HG02852 (cell line): ENCODE measurements at regions not wholly inside any gene's neighbourhood (a gene's known extent, or its start where the extent isn't known, plus 50 kb on each side); places are given as distances from the start of the nearest gene placed in this dataset.
"Not testable (repeated sequence)": the region's sequence is repeated elsewhere in the genome, so short reads cannot be mapped to it uniquely, and the experiment has no call there.

ENCODE experiments used
- ATAC-seq: cut with Tn5 transposase; IDR thresholded peaks from one replicate; pipeline ENCODE4 v1.9.1; 2021; ENCODE audit warnings: mild to moderate bottlenecking, moderate library complexity; ENCODE audit not compliant: unreplicated experiment

DNA sequence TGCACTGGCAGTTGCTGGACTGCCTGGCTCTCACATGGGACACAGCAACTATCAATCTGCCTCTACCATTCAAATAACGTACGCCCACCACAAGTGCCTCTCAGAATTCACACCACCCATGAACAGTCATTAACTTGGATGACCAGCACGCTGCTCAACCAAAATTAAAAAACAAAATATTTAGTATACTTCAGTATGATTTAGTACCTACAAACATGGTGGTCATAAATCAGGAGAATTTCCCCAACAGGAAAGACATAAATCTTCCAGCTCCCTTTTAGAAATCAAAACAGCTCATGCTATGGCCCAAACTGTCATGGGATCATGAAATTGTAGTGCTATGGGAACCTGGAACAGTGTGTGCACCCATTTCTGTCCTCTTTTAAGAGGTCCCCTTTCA, 317.4 kb upstream of the ETAA1 start:
- ATAC-seq, result no peak

DNA sequence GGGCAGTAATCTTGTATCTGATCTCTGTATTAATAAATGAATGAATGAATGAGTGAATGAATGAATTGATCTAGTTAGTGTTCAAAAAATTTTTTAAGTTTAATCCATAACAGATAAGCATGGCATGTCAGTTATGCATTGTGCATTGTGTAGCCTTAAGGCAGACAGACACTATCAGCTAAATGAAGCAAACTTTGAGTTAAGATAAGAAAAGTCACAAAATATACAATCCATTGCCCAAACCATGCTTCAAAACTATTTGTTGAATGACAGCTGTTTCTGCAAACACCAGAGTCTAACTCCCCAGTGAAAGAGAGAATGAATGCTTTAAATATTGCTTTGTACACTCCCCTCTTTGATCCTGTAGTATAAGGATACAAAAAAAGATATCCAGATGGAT, 314.3 kb upstream of the ETAA1 start:
- ATAC-seq, result no peak

- ATAC-seq, result no peak
Measured at GRCh38 chr2:67083951-67084350, 313.2 kb upstream of the ETAA1 start.

DNA sequence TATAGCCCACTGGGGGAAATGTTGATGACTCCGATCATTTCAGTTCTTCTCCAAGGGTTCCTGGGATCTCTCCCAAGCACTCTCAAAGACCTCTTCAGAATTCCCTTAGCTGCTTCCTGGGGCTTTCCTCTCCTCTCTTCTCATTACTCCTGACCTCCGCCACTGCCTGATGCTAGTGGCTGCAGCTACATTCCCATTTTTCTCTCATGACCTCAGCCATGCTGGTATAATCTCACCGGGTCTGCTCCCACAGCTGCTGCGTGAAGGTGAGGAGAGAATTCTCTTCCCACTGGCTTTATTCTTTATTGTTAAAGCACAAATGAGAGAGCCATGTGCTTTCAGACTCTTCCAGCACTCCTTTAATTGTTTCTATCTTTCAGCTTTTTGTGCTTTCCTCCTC, 312.0 kb upstream of the ETAA1 start:
- no peak for ATAC-seq

DNA sequence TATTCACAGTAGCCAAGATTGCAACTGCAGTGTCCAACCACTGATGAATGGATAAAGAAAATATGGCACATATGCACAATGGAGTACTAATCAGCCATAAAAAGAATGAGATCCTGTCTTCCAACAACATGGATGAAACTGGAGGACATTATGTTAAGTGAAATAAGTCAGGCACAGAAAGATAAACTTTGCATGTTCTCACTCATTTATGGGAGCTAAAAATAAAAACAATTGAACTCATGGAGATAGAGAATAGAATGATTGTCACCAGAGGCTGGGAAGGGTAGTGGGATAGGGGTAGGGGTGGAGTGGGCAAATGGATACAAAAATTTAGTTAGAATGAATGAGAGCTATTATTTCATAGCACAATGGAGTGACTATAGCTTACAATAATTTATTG, 305.5 kb upstream of the ETAA1 start:
- ATAC-seq, result no peak

DNA sequence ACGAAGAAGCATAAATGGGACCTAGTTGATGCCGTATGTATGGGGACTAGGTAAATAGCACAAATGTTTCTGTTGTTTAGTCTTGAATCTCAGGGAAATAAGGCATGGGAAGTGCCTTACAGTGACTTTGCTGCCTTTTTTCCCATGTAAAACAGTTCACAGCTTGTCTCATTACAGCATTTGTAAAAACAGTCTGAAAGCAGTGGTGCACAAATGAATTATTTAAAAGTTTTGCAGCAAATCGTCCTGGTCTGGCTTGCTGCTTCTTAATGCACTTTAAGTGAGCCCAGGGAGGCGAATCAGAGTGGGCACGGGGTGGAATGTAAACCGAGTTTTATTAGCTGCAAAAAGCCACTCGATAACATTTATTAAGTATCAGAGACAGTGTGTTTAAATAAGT, 302.0 kb upstream of the ETAA1 start:
- ATAC-seq, result no peak

DNA sequence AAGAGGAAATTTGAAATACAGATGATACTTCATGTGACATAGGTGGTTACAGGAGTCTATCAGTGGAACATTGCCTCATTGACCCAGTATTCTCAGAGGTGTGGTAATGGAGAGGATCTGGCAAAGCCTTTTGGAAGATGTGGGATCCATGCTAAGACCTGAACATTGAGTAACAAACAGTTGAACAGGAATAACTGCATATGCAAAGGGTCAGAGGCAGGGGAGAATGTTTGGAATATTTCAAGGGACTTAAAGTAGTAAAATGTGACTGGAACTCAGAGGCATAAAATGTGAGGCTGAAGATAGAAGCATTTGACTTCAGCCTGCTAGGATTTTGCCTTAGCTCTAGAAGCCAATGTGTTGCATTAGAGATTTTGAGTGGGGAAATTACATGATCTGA, 300.2 kb upstream of the ETAA1 start:
- ATAC-seq, result no peak

- no peak for ATAC-seq
Measured at GRCh38 chr2:67103157-67103556, 294.0 kb upstream of the ETAA1 start.

DNA sequence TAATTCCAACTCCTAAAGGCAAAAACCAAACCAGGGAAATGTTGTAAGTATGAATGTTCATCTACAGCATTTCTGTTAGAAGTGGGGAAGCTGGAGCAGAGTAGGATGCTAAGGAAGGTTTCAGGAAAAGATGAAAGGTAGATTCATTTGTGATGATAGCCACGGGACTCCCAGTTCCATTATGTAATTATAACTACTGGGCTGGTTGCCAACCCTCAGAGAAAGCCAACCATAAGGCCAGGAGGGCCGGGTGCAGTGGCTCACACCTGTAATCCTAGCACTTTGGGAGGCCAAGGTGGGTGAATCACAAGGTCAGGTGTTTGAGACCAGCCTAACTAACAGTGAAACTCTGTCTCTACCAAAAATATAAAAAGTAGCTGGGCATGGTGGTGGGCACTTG, 288.9 kb upstream of the ETAA1 start:
- no peak for ATAC-seq

- no peak for ATAC-seq
Measured at GRCh38 chr2:67124531-67124930, 272.6 kb upstream of the ETAA1 start.

- no peak for ATAC-seq
Measured at GRCh38 chr2:67130531-67131256, 266.4 kb upstream of the ETAA1 start.

DNA sequence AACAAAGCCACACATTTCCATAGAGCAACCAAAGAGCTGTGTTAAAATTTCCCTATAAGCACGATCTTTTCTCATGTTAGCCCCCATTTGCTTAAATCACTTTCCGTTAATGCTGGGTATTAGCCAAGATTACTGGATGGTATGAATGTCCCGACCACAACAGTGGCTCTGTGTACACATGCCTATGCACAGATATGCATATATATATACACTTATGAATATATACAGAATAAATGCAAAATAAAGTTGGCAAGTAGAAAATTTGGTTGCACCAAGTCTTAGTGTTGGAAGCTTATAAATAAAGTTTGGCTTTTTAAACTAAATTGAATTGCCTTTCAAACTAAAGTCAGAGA, 265.9 kb upstream of the ETAA1 start:
- no peak for ATAC-seq

GRCh38 chr2:67132441-67132940, 264.6 kb upstream of the ETAA1 start:
- ATAC-seq, result not testable (repeated sequence)

- ATAC-seq, result no peak
Measured at GRCh38 chr2:67135208-67135607, 261.9 kb upstream of the ETAA1 start.

DNA sequence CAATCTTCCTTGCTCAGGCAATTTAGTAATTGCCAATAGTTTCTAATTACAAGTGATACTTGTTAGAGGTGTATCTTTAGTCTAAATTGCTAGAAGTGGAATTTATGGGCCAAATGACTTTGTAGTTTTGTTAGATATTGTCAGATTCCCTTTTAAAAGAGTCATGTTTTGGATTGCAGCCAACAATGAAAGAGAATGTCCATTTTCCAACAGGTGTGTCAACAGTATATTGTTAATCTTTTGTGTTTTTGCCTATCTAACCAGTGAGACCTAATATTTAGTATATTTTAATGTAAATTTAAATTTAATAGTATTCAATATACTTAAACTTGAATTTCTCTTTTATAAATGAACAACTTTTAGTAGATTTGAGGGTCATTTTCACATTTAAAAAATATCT, 259.4 kb upstream of the ETAA1 start:
- no peak for ATAC-seq

- ATAC-seq, result no peak
Measured at GRCh38 chr2:67142071-67142470, 255.1 kb upstream of the ETAA1 start.

- ATAC-seq, result no peak
Measured at GRCh38 chr2:67142741-67143140, 254.4 kb upstream of the ETAA1 start.

GRCh38 chr2:67145851-67146250, 251.3 kb upstream of the ETAA1 start:
- no peak for ATAC-seq

- ATAC-seq, result no peak
Measured at GRCh38 chr2:67156796-67157195, 240.3 kb upstream of the ETAA1 start.

- no peak for ATAC-seq
Measured at GRCh38 chr2:67158718-67159117, 238.4 kb upstream of the ETAA1 start.

GRCh38 chr2:67159929-67160328, 237.2 kb upstream of the ETAA1 start:
- ATAC-seq, result no peak

- no peak for ATAC-seq
Measured at GRCh38 chr2:67164771-67165522, 232.2 kb upstream of the ETAA1 start.
